GM19035 (cell line): ENCODE measurements at regions not wholly inside any gene's neighbourhood (a gene's known extent, or its start where the extent isn't known, plus 50 kb on each side); places are given as distances from the start of the nearest gene placed in this dataset.

ENCODE experiments used
- ATAC-seq: cut with Tn5 transposase; IDR thresholded peaks from one replicate; pipeline ENCODE4 v1.9.1; 2021; ENCODE audit not compliant: unreplicated experiment

- no peak for ATAC-seq
Measured at GRCh38 chr18:25875551-25876240, 214.7 kb downstream of the SS18 start.

GRCh38 chr18:25873833-25874232 is 216.6 kb downstream of the SS18 start:
- ATAC-seq: no peak

GRCh38 chr18:25866331-25866730 is 224.1 kb downstream of the SS18 start:
- no peak for ATAC-seq

DNA sequence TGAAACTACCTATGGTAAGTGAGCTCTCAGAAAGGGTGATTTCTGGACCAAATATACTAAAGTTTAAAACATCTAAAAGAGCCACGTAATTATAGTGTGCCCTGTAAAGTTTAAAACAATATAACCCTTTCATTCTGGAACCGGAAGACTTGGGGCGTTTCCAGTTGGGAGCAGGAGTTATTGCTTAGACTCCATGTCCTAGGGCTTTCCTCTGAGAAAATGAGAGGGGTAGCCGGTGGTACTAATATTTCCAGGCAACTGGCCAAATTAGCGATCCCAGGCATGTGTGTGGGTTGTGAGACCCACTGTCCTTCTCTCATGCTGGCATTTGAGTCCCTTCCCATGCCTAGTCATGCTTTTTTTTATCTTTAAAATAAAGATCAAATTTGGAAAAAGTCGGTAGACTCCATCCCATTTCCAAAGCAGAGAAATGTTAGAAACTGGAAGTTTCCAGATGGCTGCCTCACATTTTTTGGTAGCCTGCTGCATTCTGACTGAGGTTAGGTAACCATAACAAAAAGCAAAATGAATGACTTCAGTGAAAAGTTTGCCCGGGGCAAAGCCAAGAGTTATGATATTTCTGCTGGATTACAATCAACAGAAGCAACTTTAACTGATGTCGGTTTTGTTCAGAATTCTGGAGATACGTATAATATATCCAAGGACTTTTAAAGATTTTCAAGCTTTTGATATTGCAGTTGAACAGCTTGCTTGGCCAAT is 227.4 kb downstream of the SS18 start:
- no peak for ATAC-seq

- no peak for ATAC-seq
Measured at GRCh38 chr18:25853691-25854433, 236.6 kb downstream of the SS18 start.

DNA sequence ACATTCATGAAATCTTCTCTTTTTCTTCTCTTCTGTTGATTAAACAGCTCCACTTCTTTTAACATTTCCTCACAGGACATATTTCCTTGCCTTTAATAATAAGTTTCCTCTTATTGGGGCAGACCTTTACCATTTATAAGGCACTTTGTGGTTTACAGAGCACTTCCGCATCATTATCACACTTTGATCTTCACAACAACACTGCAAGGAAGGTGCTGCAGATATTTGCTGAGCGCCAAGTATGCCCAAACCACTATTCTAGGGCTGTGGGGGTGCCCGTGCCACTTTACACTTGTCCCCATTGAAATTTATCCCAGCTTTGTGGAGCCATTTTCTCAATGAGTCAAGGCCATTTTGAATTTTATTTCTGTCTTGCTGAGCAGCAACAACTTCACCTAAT is 246.6 kb downstream of the SS18 start:
- ATAC-seq: no peak

DNA sequence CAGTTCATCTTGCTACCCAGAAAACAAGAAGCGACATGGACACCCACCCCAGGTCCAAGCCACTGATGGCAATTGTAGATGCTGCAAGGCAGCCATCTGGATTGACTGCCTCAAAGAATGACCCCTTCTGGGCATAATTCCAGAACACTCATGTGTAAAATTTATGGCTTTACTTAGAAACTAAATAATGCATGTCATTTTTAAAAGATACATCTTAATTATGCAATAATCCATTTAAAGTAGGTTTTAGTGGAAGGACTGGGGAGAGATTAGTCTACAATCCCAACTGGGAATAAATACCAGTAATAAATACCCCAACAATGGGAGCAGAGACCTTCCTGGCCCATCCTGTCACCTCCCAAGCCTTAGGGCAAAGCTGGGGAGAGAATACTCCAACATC is 247.7 kb downstream of the SS18 start:
- ATAC-seq: no peak

- no peak for ATAC-seq
Measured at GRCh38 chr18:25834061-25834460, 256.4 kb downstream of the SS18 start.

DNA sequence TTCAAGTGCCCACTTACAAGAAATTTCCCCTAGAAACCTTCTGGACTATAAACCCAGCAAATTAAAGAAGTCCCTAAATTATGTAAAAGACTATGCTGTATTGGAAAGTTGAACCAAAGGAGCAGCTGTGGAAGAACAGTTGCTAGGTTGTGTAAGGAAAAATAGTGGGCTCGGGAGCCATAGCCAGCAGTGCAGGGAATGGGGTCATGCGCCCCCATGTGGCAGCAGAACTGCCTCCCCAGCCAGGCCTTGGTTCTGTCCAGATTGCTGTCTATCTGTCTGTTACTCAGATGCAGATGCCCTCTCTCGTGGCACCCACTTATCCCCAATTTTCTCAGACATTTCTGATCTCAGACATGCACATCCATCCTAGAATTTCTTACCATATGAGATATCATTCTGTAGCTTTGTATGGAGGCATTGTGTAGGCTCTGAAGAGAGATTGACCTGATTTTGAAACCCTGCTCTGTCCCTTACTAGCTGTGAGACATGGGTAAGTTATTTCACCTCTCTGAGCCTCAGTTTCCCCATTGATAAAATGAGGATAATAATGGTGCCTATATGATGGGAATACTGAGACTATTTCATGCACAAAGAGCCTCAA is 258.3 kb downstream of the SS18 start:
- ATAC-seq: no peak

GRCh38 chr18:25831301-25831701 is 259.1 kb downstream of the SS18 start:
- no peak for ATAC-seq

GRCh38 chr18:25830787-25831186 is 259.6 kb downstream of the SS18 start:
- no peak for ATAC-seq

- no peak for ATAC-seq
Measured at GRCh38 chr18:25827961-25828561, 262.4 kb downstream of the SS18 start.

- ATAC-seq: no peak
Measured at GRCh38 chr18:25827228-25827627, 263.2 kb downstream of the SS18 start.

DNA sequence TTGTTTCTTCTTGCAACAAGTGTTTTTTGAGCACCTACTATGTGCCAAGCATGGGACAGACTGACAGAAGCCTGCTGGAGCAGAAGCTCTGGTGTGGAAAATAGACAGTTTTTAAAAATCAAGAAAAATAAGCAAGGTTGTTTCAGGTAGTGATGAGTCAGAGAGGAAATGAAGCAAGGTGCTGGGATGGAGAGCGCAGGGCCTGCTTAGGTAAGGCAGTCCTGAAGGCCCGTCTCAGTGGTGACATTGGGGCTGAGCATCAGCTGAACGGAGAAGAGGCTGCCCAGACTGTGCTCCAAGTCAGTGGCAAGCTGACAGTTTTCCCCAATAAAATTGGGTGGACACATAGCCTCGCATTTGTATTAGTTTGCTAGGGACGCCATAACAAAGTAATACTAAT is 263.6 kb downstream of the SS18 start:
- no peak for ATAC-seq

DNA sequence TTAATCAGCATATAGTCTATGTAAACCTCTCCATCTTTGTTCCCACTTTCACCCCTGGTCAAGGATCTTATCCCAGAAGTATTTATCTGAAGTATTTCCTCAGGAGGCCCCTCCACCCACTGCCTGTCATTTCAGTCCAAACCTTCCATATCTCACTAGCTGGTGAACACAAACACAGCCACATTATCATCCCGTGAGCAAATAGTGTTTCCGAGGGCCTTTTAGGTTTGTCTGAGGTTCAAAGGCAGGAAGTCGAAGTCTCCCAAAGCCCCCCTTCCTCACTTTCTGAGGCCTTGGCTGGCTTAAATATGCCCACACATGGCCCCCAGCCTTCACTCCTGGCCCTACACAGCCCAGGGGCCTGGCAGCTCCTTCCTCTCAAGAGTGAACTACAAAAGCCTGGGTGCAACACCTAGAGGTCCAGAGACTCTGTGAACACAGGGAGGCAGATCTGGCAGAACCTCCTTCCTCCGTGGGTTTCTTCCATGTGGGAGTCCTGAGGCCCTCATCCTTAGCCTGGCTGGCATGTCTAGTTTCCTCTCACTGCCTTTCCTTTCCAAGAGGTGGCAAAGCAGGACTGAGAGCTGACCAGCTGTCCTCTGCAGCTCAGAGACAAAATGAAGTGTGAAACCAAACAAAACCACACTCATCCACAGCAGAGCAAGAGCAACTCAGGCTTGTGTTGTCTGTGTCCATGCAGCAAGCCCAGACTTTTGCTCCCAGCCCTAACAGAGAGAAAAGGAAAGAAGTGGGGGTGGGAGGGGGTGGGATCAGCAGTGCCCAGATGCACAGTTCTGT is 264.2 kb downstream of the SS18 start:
- ATAC-seq: no peak

GRCh38 chr18:25825056-25825455 is 265.4 kb downstream of the SS18 start:
- ATAC-seq: no peak

- ATAC-seq: no peak
Measured at GRCh38 chr18:25819746-25820363, 270.6 kb downstream of the SS18 start.

- no peak for ATAC-seq
Measured at GRCh38 chr18:25818505-25818904, 271.9 kb downstream of the SS18 start.

- ATAC-seq: no peak
Measured at GRCh38 chr18:25817546-25818237, 272.7 kb downstream of the SS18 start.
